ENCODE measurements at regions not wholly inside any gene's neighbourhood (a gene's known extent, or its start where the extent isn't known, plus 50 kb on each side); places are given as distances from the start of the nearest gene placed in this dataset.

DNA sequence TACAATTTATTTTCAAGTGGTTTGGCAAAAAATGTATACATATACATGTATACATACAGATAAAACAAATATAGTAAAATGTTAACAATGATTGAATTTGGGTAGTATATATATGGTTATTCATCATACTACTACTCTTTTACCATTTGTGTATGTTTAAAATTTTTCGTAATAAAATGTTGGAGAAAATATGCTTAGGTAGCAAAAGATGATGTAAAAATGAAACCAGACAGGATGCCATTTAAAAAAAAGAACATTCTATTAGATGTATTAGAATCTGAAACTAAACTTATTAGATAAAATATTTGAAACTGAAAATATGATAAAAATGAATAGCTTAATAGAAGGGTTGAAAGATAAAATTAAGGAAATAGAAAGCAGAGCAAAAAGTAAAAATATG, 144.9 kb upstream of the FER start:
- CTCF ChIA-PET, result no interaction called here
- peaks cover 0 to 2% (median 0%) of the 10 kb centered on the region in 11 donors for H3K9me3 Mint-ChIP-seq
- no peak overlapping the region for H3K27ac ChIP-seq (ENCODE audit: low read depth, low read length)
- H3K4me1 ChIP-seq (ENCODE audit: control insufficient read depth in 2 of 2, insufficient read depth in 2 of 2, low read length in 2 of 2), result no peaks in the 10 kb centered on the region
- H3K4me3 ChIP-seq (ENCODE audit: low read length), result no peak overlapping the region
- peaks cover 0 to 18% (median 10%) of the 10 kb centered on the region in 5 donors for H3K27me3 Mint-ChIP-seq
- H3K9me3 ChIP-seq (ENCODE audit: control insufficient read depth in 2 of 3, low read length in 3 of 3), result no peaks in the 10 kb centered on the region
- H3K27me3 ChIP-seq (ENCODE audit: control insufficient read depth in 2 of 2, insufficient read depth in 2 of 2, low read length in 2 of 2), result peaks cover 0 to 2% of the 10 kb centered on the region in 2 donors
- no peak for ATAC-seq
- no peak for DNase-seq
- intact Hi-C loops (cut with micrococcal nuclease), result no loop called here
- H3K27ac Mint-ChIP-seq, result no peak overlapping the region
- no peaks in the 10 kb centered on the region for H3K36me3 Mint-ChIP-seq
- H3K36me3 ChIP-seq (ENCODE audit: control insufficient read depth in 2 of 3, insufficient read depth in 3 of 3, low read length in 3 of 3), result no peaks in the 10 kb centered on the region
- no peak overlapping the region for H3K4me3 Mint-ChIP-seq
- peaks cover 0 to 5% (median 0%) of the 10 kb centered on the region in 7 donors for H3K4me1 Mint-ChIP-seq
- POLR2A ChIA-PET, result no interaction called here

DNA sequence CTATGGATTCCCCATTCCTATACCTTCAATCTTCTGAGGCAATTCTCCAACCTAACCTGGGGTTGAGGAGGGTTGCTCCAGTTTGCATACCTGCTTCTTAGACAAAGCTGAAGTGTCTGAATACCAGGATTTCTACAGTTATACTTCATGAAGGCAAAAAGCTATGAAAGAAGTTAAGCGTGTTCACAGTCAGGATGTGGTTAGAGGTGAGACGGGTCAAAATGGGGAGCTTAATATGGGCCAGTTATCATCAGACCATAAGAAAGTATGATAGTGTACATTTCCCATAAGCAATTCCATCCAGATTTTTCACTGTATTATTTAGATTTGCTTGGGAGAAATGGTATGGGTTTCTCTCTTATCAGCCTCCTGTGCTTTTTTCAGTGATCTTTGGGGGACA, 156.9 kb upstream of the FER start:
- no peak overlapping the region for H3K27ac ChIP-seq (ENCODE audit: low read depth, low read length)
- Mint-ChIP-seq H3K4me3 (no peak overlapping the region), H3K36me3 (no peaks in the 10 kb centered on the region), H3K9me3 (peaks cover 0 to 15% (median 2%) of the 10 kb centered on the region in 11 donors), H3K27me3 (peaks cover 5 to 28% (median 15%) of the 10 kb centered on the region in 5 donors), H3K4me1 (no peaks in the 10 kb centered on the region), H3K27ac (no peak overlapping the region)
- no peaks in the 10 kb centered on the region for H3K36me3 ChIP-seq (ENCODE audit: control insufficient read depth in 2 of 3, insufficient read depth in 3 of 3, low read length in 3 of 3)
- H3K4me3 ChIP-seq (ENCODE audit: low read length), result no peak overlapping the region
- DNase-seq, result no peak
- CTCF ChIA-PET, result no interaction called here
- no peak for ATAC-seq
- H3K9me3 ChIP-seq (ENCODE audit: control insufficient read depth in 2 of 3, low read length in 3 of 3), result no peaks in the 10 kb centered on the region
- POLR2A ChIA-PET, result no interaction called here
- H3K27me3 ChIP-seq (ENCODE audit: control insufficient read depth in 2 of 2, insufficient read depth in 2 of 2, low read length in 2 of 2), result no peaks in the 10 kb centered on the region
- H3K4me1 ChIP-seq (ENCODE audit: control insufficient read depth in 2 of 2, insufficient read depth in 2 of 2, low read length in 2 of 2), result no peaks in the 10 kb centered on the region
- intact Hi-C loops (cut with micrococcal nuclease), result no loop called here

DNA sequence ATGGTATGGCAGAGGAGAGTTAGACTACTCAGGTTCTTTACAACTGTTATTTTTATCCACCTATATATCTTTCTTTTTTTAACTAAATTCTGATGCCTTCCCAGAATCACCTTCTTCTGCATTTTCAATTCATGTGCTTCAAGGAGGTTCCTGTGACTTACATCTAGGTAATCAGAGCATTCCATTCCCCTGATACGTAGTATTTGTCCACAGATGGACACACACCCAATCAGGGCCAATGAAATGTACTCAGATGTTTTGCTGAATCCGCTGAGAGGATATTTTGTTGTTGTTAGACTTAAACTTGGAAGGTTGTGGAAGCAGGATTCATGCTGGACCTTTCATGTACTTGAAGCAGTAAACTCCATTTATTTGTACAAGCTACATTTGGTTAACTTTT, 159.4 kb upstream of the FER start:
- Histone ChIP-seq H3K36me3 (ENCODE audit: control insufficient read depth in 2 of 3, insufficient read depth in 3 of 3, low read length in 3 of 3) (no peaks in the 10 kb centered on the region), H3K4me3 (ENCODE audit: low read length) (no peak overlapping the region), H3K9me3 (ENCODE audit: control insufficient read depth in 2 of 3, low read length in 3 of 3) (no peaks in the 10 kb centered on the region), H3K4me1 (ENCODE audit: control insufficient read depth in 2 of 2, insufficient read depth in 2 of 2, low read length in 2 of 2) (no peaks in the 10 kb centered on the region), H3K27ac (ENCODE audit: low read depth, low read length) (no peak overlapping the region), H3K27me3 (ENCODE audit: control insufficient read depth in 2 of 2, insufficient read depth in 2 of 2, low read length in 2 of 2) (no peaks in the 10 kb centered on the region)
- DNase-seq (no peak), ATAC-seq (no peak)
- no peaks in the 10 kb centered on the region for H3K4me1 Mint-ChIP-seq
- no peak overlapping the region for H3K4me3 Mint-ChIP-seq
- H3K27me3 Mint-ChIP-seq, result peaks cover 5 to 33% (median 23%) of the 10 kb centered on the region in 5 donors
- ChIA-PET CTCF (no interaction called here), POLR2A (no interaction called here)
- H3K27ac Mint-ChIP-seq, result no peak overlapping the region
- H3K9me3 Mint-ChIP-seq, result peaks cover 0 to 15% (median 0%) of the 10 kb centered on the region in 11 donors
- no peaks in the 10 kb centered on the region for H3K36me3 Mint-ChIP-seq
- intact Hi-C loops (cut with micrococcal nuclease), result no loop called here

DNA sequence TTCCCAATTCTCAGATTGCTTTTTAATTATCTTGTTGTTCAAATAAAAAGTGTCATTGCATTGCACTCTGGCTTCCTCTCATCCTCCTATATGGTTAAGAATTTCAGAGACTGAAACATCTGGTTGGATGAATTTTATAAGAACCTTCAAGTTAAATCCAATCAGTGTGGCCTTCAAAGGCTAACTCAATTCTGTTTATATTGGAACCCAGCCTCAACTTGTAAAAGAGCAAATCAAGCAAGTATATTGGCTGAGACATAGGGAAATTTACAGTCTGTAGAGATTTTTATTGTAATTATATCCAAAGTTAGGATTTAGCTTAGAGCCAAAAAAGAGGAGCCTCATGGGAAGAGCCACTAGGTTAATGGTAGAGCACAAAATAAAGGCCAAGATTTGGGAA, 159.9 kb upstream of the FER start:
- Histone ChIP-seq H3K27ac (ENCODE audit: low read depth, low read length) (no peak overlapping the region), H3K27me3 (ENCODE audit: control insufficient read depth in 2 of 2, insufficient read depth in 2 of 2, low read length in 2 of 2) (no peaks in the 10 kb centered on the region), H3K4me1 (ENCODE audit: control insufficient read depth in 2 of 2, insufficient read depth in 2 of 2, low read length in 2 of 2) (no peaks in the 10 kb centered on the region), H3K4me3 (ENCODE audit: low read length) (no peak overlapping the region), H3K36me3 (ENCODE audit: control insufficient read depth in 2 of 3, insufficient read depth in 3 of 3, low read length in 3 of 3) (no peaks in the 10 kb centered on the region), H3K9me3 (ENCODE audit: control insufficient read depth in 2 of 3, low read length in 3 of 3) (no peaks in the 10 kb centered on the region)
- intact Hi-C loops (cut with micrococcal nuclease), result no loop called here
- CTCF ChIA-PET, result no interaction called here
- peaks cover 0 to 11% (median 0%) of the 10 kb centered on the region in 11 donors for H3K9me3 Mint-ChIP-seq
- POLR2A ChIA-PET, result no interaction called here
- H3K4me1 Mint-ChIP-seq, result no peaks in the 10 kb centered on the region
- peaks cover 5 to 31% (median 21%) of the 10 kb centered on the region in 5 donors for H3K27me3 Mint-ChIP-seq
- DNase-seq (no peak), ATAC-seq (no peak)
- no peak overlapping the region for H3K4me3 Mint-ChIP-seq
- no peaks in the 10 kb centered on the region for H3K36me3 Mint-ChIP-seq
- no peak overlapping the region for H3K27ac Mint-ChIP-seq

DNA sequence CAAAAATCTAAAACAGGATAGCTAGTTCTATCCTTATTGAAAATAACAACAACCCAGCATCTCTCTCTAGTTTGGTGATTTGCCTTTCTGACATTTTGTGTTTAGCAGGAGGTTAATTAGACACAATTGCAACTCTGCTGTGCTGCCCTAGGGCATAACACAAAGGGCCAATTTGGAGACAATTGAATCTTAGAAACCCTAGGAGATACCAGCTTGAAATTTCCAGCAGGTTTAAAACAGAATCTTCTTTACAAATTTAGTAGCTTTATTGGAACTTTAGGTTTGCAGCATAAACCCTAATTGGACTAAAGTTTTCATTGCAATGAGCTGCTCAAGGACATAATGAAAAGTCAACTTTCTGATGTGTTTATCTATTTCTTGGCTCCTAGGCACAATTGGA, 166.7 kb upstream of the FER start:
- ChIA-PET POLR2A (no interaction called here), CTCF (no interaction called here)
- Mint-ChIP-seq H3K27ac (no peak overlapping the region), H3K27me3 (peaks cover 2 to 26% (median 20%) of the 10 kb centered on the region in 5 donors), H3K36me3 (no peaks in the 10 kb centered on the region), H3K9me3 (peaks cover 0 to 4% (median 0%) of the 10 kb centered on the region in 11 donors), H3K4me1 (no peaks in the 10 kb centered on the region), H3K4me3 (no peak overlapping the region)
- Histone ChIP-seq H3K27ac (ENCODE audit: low read depth, low read length) (no peak overlapping the region), H3K4me3 (ENCODE audit: low read length) (no peak overlapping the region), H3K27me3 (ENCODE audit: control insufficient read depth in 2 of 2, insufficient read depth in 2 of 2, low read length in 2 of 2) (peaks cover 0 to 3% of the 10 kb centered on the region in 2 donors), H3K9me3 (ENCODE audit: control insufficient read depth in 2 of 3, low read length in 3 of 3) (no peaks in the 10 kb centered on the region), H3K4me1 (ENCODE audit: control insufficient read depth in 2 of 2, insufficient read depth in 2 of 2, low read length in 2 of 2) (no peaks in the 10 kb centered on the region), H3K36me3 (ENCODE audit: control insufficient read depth in 2 of 3, insufficient read depth in 3 of 3, low read length in 3 of 3) (no peaks in the 10 kb centered on the region)
- DNase-seq, result no peak
- intact Hi-C loops (cut with micrococcal nuclease), result no loop called here
- ATAC-seq, result no peak

DNA sequence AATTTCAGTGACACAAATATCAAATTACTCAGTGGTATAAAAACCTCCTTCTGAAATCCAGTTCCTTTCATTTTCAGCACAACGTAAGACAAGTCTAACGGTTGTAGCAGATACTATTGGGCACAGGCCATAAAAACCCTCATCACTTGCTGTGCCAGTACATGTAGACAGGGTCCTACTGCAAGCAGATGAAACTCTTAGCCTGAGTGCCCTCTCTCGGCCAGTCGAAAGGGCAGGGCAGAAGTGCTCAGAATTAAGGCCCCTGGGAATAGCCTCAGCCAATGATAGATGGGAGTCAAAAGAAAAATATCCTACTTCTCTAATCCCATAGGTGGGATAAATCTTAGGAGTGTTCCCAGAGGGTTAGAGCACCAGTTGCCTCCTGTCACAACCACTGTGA, 168.5 kb upstream of the FER start:
- peaks cover 0 to 3% of the 10 kb centered on the region in 2 donors for H3K27me3 ChIP-seq (ENCODE audit: control insufficient read depth in 2 of 2, insufficient read depth in 2 of 2, low read length in 2 of 2)
- H3K36me3 Mint-ChIP-seq, result peaks cover 0 to 1% (median 0%) of the 10 kb centered on the region in 5 donors
- peaks cover 0 to 20% (median 15%) of the 10 kb centered on the region in 5 donors for H3K27me3 Mint-ChIP-seq
- no peak for DNase-seq
- no peaks in the 10 kb centered on the region for H3K9me3 ChIP-seq (ENCODE audit: control insufficient read depth in 2 of 3, low read length in 3 of 3)
- peaks cover 1 to 17% (median 8%) of the 10 kb centered on the region in 11 donors for H3K9me3 Mint-ChIP-seq
- H3K27ac Mint-ChIP-seq, result no peak overlapping the region
- no peaks in the 10 kb centered on the region for H3K4me1 Mint-ChIP-seq
- no peaks in the 10 kb centered on the region for H3K36me3 ChIP-seq (ENCODE audit: control insufficient read depth in 2 of 3, insufficient read depth in 3 of 3, low read length in 3 of 3)
- H3K27ac ChIP-seq (ENCODE audit: low read depth, low read length), result no peak overlapping the region
- H3K4me3 ChIP-seq (ENCODE audit: low read length), result no peak overlapping the region
- POLR2A ChIA-PET, result no interaction called here
- H3K4me1 ChIP-seq (ENCODE audit: control insufficient read depth in 2 of 2, insufficient read depth in 2 of 2, low read length in 2 of 2), result no peaks in the 10 kb centered on the region
- intact Hi-C loops (cut with micrococcal nuclease), result no loop called here
- H3K4me3 Mint-ChIP-seq, result no peak overlapping the region
- CTCF ChIA-PET, result no interaction called here
- no peak for ATAC-seq

DNA sequence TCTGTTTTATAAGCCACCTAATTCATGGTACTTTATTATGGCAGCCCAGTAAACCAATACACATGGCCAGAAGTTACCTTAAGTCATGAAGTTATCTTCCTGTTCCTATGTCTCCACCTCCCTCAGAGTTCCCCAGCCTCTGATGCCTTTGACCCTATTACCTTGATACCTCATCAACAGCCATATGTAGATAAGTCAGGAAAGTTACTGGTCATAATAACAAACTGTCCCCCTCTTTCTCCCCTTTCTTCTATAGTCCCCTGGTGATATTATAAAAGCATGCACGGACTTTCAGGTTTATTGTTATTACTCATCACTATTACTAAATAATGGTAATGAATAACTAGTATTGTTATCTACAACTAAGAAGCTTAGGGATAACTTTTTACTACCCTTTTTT, 168.9 kb upstream of the FER start:
- DNase-seq, result no peak
- ATAC-seq, result no peak
- intact Hi-C loops (cut with micrococcal nuclease), result no loop called here
- Mint-ChIP-seq H3K27ac (no peak overlapping the region), H3K4me1 (no peaks in the 10 kb centered on the region), H3K27me3 (peaks cover 0 to 23% (median 15%) of the 10 kb centered on the region in 5 donors), H3K4me3 (no peak overlapping the region), H3K9me3 (peaks cover 3 to 21% (median 11%) of the 10 kb centered on the region in 11 donors), H3K36me3 (peaks cover 0 to 6% (median 0%) of the 10 kb centered on the region in 5 donors)
- ChIA-PET CTCF (no interaction called here), POLR2A (no interaction called here)
- Histone ChIP-seq H3K27me3 (ENCODE audit: control insufficient read depth in 2 of 2, insufficient read depth in 2 of 2, low read length in 2 of 2) (peaks cover 0 to 3% of the 10 kb centered on the region in 2 donors), H3K36me3 (ENCODE audit: control insufficient read depth in 2 of 3, insufficient read depth in 3 of 3, low read length in 3 of 3) (no peaks in the 10 kb centered on the region), H3K9me3 (ENCODE audit: control insufficient read depth in 2 of 3, low read length in 3 of 3) (no peaks in the 10 kb centered on the region), H3K27ac (ENCODE audit: low read depth, low read length) (no peak overlapping the region), H3K4me3 (ENCODE audit: low read length) (no peak overlapping the region), H3K4me1 (ENCODE audit: control insufficient read depth in 2 of 2, insufficient read depth in 2 of 2, low read length in 2 of 2) (no peaks in the 10 kb centered on the region)
